GM21423 (cell line): ENCODE measurements at regions not wholly inside any gene's neighbourhood (a gene's known extent, or its start where the extent isn't known, plus 50 kb on each side); places are given as distances from the start of the nearest gene placed in this dataset.
"Not testable (repeated sequence)": the region's sequence is repeated elsewhere in the genome, so short reads cannot be mapped to it uniquely, and the experiment has no call there.

Source experiments
- ATAC-seq: cut with Tn5 transposase; IDR thresholded peaks from one replicate; pipeline ENCODE4 v1.9.1; 2021; ENCODE audit warnings: mild to moderate bottlenecking, moderate library complexity; ENCODE audit not compliant: unreplicated experiment

DNA sequence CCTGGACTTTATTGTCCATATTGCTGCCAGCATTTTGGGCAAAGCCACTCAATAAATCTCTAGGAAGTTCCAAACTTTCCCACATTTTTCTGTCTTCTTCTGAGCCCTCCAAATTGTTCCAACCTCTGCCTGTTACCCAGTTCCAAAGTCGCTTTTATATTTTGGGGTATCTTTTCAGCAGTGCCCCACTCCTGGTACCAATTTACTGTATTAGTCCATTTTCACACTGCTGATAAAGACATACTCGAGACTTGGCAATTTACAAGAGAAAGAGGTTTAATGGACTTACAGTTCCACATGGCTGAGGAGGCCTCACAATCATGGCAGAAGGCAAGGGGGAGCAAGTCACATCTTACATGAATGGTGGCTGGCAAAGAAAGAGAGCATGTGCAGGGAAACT, 53.4 kb downstream of the AHSP start:
- not testable (repeated sequence) for ATAC-seq

DNA sequence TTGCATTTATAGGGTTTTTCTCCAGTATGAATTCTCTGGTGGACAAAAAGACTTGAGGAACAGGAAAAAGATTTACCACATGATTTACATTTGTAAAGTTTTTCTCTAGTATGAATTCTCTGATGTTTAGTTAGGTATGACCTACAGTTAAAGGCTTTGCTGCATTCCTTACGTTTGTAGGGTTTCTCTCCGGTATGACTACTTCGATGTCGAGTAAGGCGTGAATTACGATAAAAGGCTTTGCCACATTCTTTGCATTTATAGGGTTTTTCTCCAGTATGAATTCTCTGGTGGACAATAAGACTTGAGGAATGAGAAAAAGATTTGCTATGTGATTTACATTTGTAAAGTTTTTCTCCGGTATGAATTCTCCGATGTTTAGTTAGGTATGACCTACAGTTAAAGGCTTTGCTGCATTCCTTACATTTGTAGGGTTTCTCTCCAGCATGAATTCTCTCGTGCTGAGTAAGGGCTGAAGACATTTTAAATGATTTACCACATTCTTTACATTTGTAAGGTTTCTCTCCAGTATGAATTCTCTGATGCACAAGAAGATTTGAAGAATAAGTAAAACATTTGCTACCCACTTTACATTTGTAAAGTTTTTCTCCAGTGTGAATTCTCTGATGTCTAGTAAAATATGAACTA, 74.2 kb downstream of the AHSP start:
- not testable (repeated sequence) for ATAC-seq

- no peak for ATAC-seq
Observed at GRCh38 chr16:31618130-31618529, 90.4 kb downstream of the AHSP start.

DNA sequence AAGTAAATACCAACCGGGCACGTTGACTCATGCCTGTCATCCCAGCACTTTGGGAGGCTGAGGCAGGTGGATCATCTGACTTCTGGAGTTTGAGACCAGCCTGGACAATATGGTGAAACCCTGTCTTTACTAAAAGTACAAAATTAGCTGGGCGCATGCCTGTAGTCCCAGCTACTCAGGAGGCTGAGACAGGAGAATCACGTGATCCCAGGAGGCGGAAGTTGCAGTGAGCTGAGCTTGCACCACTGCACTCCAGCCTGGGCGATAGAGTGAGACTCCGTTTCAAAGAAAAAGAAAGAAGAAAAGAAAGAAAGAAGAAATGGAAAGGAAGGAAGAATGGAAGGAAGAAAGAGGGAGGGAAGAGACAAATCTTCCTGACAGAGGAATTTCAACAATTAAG, 108.7 kb downstream of the AHSP start:
- ATAC-seq = no peak

- ATAC-seq = no peak
Observed at GRCh38 chr16:31641279-31641678, 113.6 kb downstream of the AHSP start.

DNA sequence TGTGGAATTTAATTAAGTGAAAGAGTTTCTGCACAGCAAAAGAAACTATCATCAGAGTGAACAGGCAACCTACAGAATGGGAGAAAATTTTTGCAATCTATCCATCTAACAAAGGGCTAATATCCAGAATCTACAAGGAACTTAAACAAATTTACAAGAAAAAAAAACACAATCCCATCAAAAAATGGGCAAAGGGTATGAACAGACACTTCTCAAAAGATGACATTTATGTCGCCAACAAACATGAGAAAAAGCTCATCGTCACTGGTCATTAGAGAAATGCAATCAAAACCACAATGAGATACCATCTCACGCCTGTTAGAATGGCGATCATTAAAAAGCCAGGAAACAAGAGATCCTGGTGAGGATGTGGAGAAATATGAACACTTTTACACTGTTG, 128.0 kb downstream of the AHSP start:
- not testable (repeated sequence) for ATAC-seq

DNA sequence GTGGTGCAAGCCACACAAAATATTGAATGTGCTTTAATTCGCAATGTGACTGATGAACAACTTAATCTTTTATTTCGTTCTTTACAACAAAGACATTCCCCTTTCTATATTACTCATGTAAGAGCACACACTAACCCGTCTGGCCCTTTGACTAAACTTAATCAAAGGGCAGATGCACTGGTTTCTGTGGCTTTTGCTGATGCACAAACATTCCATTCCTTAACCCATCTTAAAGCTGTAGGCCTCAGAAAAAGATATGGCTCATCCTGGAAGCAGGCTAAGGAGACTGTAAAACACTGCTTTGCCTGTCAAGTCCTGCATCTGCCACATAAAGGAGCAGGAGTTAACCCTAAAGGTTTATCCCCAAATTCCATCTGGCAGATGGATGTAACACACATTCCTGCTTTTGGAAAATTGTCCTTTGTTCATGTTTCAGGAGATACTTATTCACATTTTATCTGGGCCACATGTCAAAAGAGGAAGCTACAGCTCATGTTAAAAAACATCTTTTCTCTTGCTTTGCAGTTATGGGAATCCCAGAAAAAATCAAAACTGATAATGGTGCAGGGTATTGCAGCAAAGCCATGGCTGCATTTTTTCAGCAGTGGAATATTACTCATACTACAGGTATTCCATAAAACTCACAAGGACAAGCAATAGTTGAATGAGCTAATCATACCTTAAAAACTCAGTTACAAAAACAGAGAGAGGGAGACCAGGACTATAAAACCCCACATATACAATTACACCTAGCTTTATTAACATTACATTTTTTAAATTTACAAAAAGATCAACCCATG, 137.2 kb downstream of the AHSP start:
- no peak for ATAC-seq

DNA sequence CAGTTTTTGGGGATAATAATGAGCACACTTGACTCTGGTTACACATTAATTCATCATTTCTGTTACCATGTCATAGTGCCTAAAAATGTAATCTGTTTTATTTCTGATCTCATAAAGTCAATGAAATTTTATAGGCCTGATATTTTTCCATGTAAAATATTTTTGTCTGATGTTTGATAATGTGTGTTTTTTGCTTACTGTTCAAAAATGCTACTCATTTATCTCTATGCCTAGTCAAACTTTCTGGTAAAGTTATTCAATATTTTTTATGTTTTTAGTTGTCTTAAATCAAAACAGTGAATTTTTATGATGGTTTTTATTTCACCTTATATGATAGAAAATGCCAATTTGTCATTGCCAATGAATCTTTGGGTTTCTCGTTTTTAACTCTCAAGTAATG, 147.0 kb downstream of the AHSP start:
- no peak for ATAC-seq

- no peak for ATAC-seq
Observed at GRCh38 chr16:31676731-31677130, 149.0 kb downstream of the AHSP start.

GRCh38 chr16:31678649-31679325, 151.1 kb downstream of the AHSP start:
- ATAC-seq = no peak

DNA sequence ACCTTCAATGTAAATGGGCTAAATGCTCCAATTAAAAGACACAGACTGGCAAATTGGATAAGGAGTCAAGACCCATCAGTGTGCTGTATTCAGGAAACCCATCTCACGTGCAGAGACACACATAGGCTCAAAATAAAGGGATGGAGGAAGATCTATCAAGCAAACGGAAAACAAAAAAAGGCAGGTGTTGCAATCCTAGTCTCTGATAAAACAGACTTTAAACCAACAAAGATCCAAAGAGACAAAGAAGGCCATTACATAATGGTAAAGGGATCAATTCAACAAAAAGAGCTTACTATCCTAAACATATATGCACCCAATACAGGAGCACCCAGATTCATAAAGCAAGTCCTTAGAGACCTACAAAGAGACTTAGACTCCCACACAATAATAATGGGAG, 161.6 kb downstream of the AHSP start:
- not testable (repeated sequence) for ATAC-seq

DNA sequence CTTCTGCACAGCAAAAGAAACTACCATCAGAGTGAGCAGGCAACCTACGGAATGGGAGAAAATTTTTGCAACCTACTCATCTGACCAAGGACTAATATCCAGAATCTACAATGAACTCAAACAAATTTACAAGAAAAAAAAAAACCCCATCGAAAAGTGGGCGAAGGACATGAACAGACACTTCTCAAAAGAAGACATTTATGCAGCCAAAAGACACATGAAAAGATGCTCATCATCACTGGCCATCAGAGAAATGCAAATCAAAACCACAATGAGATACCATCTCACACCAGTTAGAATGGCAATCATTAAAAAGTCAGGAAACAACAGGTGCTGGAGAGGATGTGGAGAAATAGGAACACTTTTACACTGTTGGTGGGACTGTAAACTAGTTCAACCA, 164.6 kb downstream of the AHSP start:
- ATAC-seq = not testable (repeated sequence)

GRCh38 chr16:31693733-31694132, 166.0 kb downstream of the AHSP start:
- ATAC-seq = no peak

DNA sequence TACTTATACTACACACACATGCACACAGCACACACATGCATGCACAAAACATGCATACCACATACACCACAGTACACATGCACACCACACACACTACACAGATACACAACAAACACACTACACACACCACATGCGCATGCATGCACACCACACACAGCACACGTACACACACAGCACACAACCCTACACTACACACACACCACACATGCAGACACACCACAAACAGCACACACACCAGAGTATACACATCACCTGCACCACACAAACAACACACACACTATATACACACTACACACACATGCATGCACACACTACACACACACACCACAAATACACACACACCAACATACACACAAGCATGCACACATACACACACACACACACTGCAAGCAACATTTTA, 166.8 kb downstream of the AHSP start:
- ATAC-seq = no peak

DNA sequence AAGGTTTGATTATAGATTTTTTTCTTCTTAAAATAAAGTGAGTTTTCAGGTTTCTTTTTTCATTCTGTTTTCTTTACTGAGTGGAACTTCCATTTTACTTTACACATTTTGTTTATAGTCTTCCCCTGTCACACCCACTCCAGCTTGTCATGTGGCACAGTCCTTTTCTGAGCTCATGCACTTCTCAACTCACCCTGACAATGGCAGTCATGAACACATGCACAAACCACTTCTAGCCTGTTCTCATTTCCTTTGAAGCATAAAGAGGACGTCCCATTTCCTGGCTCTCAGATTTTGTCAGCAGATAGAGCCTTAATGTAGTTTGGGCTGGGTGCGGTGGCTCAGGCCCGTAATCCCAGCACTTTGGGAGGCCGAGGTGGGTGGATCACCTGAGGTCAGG, 168.0 kb downstream of the AHSP start:
- ATAC-seq = peak; percentile 43

- no peak for ATAC-seq
Observed at GRCh38 chr16:31696968-31697743, 169.5 kb downstream of the AHSP start.

DNA sequence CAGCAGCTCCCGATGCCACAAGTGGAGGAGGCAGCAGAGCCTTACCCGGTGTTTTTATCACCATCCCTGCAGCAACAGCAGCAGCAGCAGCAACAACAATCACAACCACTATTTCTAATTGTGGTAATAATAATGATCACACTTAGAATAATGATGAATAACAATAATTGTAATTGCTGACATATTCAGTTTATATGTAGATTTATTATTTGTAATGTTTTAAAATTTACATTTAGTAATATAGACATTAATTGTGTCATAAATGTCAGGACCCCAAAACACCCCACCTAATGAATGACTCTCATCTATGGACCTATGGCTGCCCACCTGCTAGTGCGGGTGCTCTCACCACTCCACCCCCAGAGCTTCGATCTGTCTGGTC, 170.0 kb downstream of the AHSP start:
- no peak for ATAC-seq

- no peak for ATAC-seq
Observed at GRCh38 chr16:31698901-31699300, 171.2 kb downstream of the AHSP start.

GRCh38 chr16:31699601-31700000, 171.9 kb downstream of the AHSP start:
- no peak for ATAC-seq

GRCh38 chr16:31700200-31700529, 172.5 kb downstream of the AHSP start:
- peak; percentile 83 for ATAC-seq
